ENCODE measurements at regions not wholly inside any gene's neighbourhood (a gene's known extent, or its start where the extent isn't known, plus 50 kb on each side); places are given as distances from the start of the nearest gene placed in this dataset.
"Not testable (repeated sequence)": the region's sequence is repeated elsewhere in the genome, so short reads cannot be mapped to it uniquely, and the experiment has no call there.

DNA sequence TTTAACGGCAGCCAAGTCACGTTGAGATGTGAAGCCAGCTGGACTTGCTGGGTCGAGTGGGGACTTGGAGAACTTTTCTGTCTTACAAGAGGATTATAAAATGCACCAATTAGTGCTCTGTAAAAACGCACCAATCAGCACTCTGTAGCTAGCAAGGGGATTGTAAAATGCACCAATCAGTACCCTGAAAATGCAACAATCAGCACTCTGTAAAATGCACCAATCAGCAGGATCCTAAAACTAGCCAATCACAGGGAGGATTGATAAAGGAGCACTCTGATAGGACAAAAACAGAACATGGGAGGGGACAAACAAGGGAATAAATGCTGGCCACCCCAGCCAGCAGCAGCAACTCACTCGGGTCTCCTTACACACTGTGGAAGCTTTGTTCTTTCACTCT lies 337.6 kb upstream of the SLITRK5 start:
- TF ChIP-seq, protein P1, sequence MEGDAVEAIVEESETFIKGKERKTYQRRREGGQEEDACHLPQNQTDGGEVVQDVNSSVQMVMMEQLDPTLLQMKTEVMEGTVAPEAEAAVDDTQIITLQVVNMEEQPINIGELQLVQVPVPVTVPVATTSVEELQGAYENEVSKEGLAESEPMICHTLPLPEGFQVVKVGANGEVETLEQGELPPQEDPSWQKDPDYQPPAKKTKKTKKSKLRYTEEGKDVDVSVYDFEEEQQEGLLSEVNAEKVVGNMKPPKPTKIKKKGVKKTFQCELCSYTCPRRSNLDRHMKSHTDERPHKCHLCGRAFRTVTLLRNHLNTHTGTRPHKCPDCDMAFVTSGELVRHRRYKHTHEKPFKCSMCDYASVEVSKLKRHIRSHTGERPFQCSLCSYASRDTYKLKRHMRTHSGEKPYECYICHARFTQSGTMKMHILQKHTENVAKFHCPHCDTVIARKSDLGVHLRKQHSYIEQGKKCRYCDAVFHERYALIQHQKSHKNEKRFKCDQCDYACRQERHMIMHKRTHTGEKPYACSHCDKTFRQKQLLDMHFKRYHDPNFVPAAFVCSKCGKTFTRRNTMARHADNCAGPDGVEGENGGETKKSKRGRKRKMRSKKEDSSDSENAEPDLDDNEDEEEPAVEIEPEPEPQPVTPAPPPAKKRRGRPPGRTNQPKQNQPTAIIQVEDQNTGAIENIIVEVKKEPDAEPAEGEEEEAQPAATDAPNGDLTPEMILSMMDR (IDR thresholded peaks at IDR 0.05) = no peak
- Histone ChIP-seq H3K4me1 (ENCODE audit: control insufficient read depth, insufficient read depth, low read length) (no peaks in the 10 kb centered on the region), H3K9me3 (ENCODE audit: control insufficient read depth, insufficient read depth, low read length) (peaks cover 12% of the 10 kb centered on the region), H3K27ac (ENCODE audit: low read length) (no peak overlapping the region), H3K4me3 (ENCODE audit: low read length) (no peak overlapping the region), H3K27me3 (ENCODE audit: control insufficient read depth, insufficient read depth, low read length) (no peaks in the 10 kb centered on the region), H3K36me3 (ENCODE audit: control insufficient read depth, insufficient read depth, low read length) (no peaks in the 10 kb centered on the region)
- WGBS (ENCODE audit: insufficient coverage) = 85% methylated on average over 5 of the region's 5 CpGs
- Mint-ChIP-seq H3K27me3 (ENCODE audit: low read depth in 2 of 2) (no peaks in the 10 kb centered on the region), H3K4me3 (no peak overlapping the region), H3K4me1 (no peaks in the 10 kb centered on the region), H3K9me3 (peaks cover 2 to 4% of the 10 kb centered on the region in 2 donors), H3K36me3 (no peaks in the 10 kb centered on the region), H3K27ac (no peak overlapping the region)
- intact Hi-C loops (cut with micrococcal nuclease) = no loop called here
- ATAC-seq (no peak), DNase-seq (no peak)

- H3K4me3 Mint-ChIP-seq = no peak overlapping the region
- intact Hi-C loops (cut with micrococcal nuclease) = no loop called here
- Histone ChIP-seq H3K4me1 (ENCODE audit: control insufficient read depth, insufficient read depth, low read length) (no peaks in the 10 kb centered on the region), H3K27me3 (ENCODE audit: control insufficient read depth, insufficient read depth, low read length) (no peaks in the 10 kb centered on the region), H3K9me3 (ENCODE audit: control insufficient read depth, insufficient read depth, low read length) (peaks cover 12% of the 10 kb centered on the region), H3K4me3 (ENCODE audit: low read length) (no peak overlapping the region), H3K27ac (ENCODE audit: low read length) (no peak overlapping the region), H3K36me3 (ENCODE audit: control insufficient read depth, insufficient read depth, low read length) (no peaks in the 10 kb centered on the region)
- no peaks in the 10 kb centered on the region for H3K36me3 Mint-ChIP-seq
- TF ChIP-seq, protein P1 (IDR thresholded peaks at IDR 0.05) = no peak
- no peaks in the 10 kb centered on the region for H3K4me1 Mint-ChIP-seq
- H3K27ac Mint-ChIP-seq = no peak overlapping the region
- no peak for DNase-seq
- peaks cover 2 to 4% of the 10 kb centered on the region in 2 donors for H3K9me3 Mint-ChIP-seq
- H3K27me3 Mint-ChIP-seq (ENCODE audit: low read depth in 2 of 2) = no peaks in the 10 kb centered on the region
- no peak for ATAC-seq
- WGBS (ENCODE audit: insufficient coverage) = 94% methylated on average over 8 of the region's 8 CpGs
These were observed 337.0 kb upstream of the SLITRK5 start for GRCh38 chr13:87334176-87334575.

DNA sequence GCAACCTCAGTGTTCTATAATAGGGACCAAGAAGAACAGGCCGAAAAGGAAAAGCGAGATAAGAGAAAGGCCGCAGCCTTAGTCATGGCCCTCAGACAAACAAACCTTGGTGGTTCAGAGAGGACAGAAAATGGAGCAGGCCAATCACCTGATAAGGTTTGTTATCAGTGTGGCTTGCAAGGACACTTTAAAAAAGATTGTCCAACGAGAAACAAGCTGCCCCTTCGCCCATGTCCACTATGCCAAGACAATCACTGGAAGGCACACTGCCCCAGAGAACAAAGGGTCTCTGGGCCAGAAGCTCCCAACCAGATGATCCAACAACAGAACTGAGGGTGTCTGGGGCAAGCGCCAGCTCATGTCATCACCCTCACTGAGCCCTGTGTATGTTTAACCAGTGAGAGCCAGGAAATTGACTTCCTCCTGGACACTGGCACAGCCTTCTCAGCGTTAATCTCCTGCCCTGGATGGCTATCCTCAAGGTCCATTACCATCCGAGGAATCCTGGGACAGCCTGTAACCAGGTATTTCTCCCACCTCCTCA lies 334.8 kb upstream of the SLITRK5 start:
- H3K4me1 Mint-ChIP-seq; H3K4me1 ChIP-seq (ENCODE audit: control insufficient read depth, insufficient read depth, low read length); H3K4me3 ChIP-seq (ENCODE audit: low read length); H3K27me3 Mint-ChIP-seq (ENCODE audit: low read depth in 2 of 2); DNase-seq; H3K36me3 Mint-ChIP-seq; ATAC-seq; H3K27ac ChIP-seq (ENCODE audit: low read length); H3K4me3 Mint-ChIP-seq; H3K9me3 Mint-ChIP-seq; intact Hi-C loops (cut with micrococcal nuclease); H3K27ac Mint-ChIP-seq; H3K36me3 ChIP-seq (ENCODE audit: control insufficient read depth, insufficient read depth, low read length); H3K27me3 ChIP-seq (ENCODE audit: control insufficient read depth, insufficient read depth, low read length): not testable (repeated sequence)
- WGBS (ENCODE audit: insufficient coverage) = 78% methylated on average over 8 of the region's 8 CpGs
- H3K9me3 ChIP-seq (ENCODE audit: control insufficient read depth, insufficient read depth, low read length) = peaks cover 12% of the 10 kb centered on the region

- Mint-ChIP-seq H3K27ac (no peak overlapping the region), H3K9me3 (peaks cover 3 to 5% of the 10 kb centered on the region in 2 donors), H3K27me3 (ENCODE audit: low read depth in 2 of 2) (no peaks in the 10 kb centered on the region), H3K36me3 (no peaks in the 10 kb centered on the region), H3K4me3 (no peak overlapping the region), H3K4me1 (no peaks in the 10 kb centered on the region)
- intact Hi-C loops (cut with micrococcal nuclease) = no loop called here
- Histone ChIP-seq H3K4me3 (ENCODE audit: low read length) (no peak overlapping the region), H3K27me3 (ENCODE audit: control insufficient read depth, insufficient read depth, low read length) (no peaks in the 10 kb centered on the region), H3K36me3 (ENCODE audit: control insufficient read depth, insufficient read depth, low read length) (no peaks in the 10 kb centered on the region), H3K4me1 (ENCODE audit: control insufficient read depth, insufficient read depth, low read length) (no peaks in the 10 kb centered on the region), H3K27ac (ENCODE audit: low read length) (no peak overlapping the region), H3K9me3 (ENCODE audit: control insufficient read depth, insufficient read depth, low read length) (no peaks in the 10 kb centered on the region)
- ATAC-seq (no peak), DNase-seq (no peak)
- TF ChIP-seq, protein P1 (IDR thresholded peaks at IDR 0.05) = no peak
- 73% methylated on average over 2 of the region's 2 CpGs for WGBS (ENCODE audit: insufficient coverage)
These were observed 327.0 kb upstream of the SLITRK5 start for GRCh38 chr13:87344176-87344575.
